Stimulated activated CD8-positive, alpha-beta memory T cell treated with anti-CD3 and anti-CD28 coated beads, Interleukin-7, amount 100 ng/mL, for 1 hour (primary cell): ENCODE measurements at regions not wholly inside any gene's neighbourhood (a gene's known extent, or its start where the extent isn't known, plus 50 kb on each side); places are given as distances from the start of the nearest gene placed in this dataset.

Experiments used
- DNase-seq, 2 donors: peaks; one replicate each; pipeline ENCODE4 v3.0.0-alpha.2; 2020; ENCODE audit warnings: low read depth in 2 of 2

DNA sequence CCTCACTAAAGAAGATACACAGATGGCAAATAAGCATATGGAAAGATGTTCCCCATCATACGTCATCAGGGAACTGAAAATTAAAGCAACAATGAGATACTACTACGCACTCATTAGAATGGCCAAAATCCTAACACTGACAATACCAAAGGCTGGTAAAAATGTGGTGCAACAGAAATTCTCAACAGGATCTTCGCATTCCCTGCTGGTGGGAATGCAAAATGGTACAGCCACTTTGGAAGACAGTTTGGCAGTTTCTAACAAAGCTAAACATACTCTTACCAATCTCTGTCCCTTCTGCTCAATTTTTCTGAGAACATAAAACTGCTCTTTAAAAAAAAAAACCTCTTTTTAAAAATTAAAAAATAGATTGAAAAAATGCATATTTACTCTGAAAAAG is 300.2 kb downstream of the FBXW7 start:
- DNase-seq, result no peak

DNA sequence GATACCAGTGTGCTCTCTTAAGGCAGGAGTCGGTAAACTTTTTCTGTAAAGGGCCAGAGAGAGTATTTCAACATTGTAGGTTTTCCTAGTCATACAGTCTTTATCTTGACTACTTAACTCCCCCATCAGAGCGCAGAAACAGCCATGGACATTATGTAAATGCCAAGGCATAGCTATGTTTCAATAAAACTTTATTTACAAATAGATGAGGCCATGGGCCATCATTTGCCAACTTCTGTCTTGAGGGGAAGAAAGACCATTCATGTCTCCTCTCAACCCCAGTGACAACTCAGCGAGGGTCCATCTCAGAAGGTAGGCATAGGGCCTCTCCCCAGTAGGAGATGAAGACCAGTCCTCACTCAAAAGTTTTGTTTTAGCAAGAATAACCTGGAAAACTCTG is 301.3 kb downstream of the FBXW7 start:
- no peak for DNase-seq

DNA sequence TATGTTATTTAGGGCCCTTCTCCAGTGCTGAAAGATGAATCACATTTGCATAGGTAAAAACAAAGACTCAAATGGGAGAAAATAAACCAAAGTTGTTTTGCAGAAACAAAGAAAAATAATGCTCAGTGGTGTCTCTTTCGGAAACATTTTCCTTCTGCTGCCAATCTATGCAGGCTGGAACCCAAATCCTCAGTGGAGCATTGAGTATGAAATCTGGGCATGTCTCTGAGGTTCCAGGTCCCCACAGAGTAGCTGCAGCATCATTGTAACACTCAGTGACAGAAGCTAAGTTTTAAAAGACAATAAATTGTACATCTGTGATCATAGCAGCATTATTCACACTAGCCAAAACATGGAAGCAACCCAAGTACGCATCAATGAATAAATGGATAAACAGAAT is 303.6 kb downstream of the FBXW7 start:
- DNase-seq, result no peak

DNA sequence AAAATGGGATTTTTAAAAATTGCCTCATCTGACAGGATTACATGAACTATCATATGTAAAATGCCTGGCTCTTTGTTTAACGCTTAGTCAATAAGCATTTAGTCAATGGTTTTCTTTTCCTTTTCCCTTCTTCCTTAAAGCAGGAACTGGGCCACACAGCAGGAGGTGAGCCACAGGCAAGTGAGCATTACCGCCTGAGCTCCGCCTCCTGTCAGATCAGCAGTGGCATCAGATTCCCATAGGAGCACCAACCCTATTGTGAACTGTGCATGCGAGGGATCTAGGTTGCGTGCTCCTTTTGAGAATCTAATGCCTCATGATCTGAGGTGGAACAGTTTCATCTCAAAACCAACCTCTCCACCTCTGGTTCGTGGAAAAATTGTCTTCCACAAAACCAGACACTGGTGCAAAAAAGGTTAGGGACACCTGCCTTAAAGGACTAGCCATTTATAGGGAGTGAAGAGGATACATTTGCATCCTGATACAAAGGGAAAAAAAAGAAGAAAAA is 306.1 kb downstream of the FBXW7 start:
- no peak for DNase-seq

DNA sequence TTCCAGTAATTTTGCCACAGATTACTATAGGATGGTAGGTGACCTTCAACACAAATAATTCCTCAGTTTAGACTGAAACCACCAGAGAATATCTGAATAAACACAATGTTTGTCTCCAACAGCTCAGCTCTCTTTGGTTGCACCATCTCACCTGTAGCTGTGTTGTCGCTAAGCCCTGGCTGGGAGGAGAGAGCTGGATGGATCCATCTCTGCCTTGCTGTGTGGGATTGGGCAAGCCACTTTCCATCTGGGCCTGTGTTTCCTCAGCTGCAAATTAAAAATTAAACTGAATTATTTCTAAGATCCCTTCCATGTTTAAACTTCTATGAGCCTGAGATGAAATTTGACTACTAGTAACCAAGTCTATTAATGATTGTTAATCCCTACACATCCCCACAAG is 310.2 kb downstream of the FBXW7 start:
- no peak for DNase-seq

DNA sequence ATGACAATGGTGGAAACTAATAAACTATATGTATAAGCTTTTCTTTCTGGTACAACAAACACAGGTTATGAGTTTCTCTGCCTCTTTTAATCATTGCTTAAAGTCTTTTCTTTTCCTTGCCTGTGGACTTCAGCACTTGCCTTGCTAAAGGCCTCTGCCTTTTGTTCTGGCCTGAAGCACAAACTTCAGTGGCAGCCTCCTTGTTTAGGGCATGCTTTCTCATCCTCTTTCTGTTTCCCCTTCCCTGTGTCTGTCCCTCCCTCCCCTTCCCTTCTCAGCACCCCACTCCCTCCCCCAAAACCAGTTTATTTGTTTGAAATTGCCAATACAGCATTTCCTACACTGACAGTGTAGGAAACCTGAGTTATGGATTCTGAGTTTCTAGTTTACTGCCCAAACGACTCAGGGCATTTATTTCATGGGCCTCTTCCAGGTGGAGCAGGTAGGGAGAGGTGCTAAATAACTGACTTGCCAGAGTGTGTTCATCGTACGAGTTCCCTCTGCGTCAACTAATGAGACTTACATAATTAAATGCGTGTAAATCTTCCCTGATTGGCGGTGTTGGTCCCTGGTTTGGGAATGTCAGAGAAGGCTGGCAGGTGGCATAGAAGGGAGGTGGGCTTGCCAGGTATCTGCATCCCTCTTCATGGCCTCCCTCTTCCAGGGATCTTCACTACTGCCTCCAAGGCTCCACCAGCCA is 311.0 kb downstream of the FBXW7 start:
- no peak for DNase-seq

DNA sequence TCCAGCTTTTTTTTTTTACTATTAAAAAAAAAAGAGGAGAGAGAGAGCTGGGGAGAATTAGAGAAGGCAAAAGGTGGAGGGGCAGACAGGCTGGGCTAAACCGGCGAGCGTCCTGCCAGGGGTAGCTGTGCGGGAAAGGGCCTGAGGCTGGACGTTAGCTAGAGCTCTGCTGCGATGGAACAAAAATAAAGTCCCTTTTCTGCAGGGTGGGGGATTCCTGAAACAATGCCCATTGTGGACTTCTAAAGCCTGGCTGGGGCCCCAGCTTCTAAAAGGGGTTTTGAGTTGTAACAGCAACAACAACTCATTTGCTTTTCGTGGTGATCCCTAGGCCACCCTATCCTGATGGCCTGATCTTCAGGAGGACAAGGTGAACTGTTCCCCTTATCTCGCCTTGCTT is 311.7 kb downstream of the FBXW7 start:
- DNase-seq, result no peak

DNA sequence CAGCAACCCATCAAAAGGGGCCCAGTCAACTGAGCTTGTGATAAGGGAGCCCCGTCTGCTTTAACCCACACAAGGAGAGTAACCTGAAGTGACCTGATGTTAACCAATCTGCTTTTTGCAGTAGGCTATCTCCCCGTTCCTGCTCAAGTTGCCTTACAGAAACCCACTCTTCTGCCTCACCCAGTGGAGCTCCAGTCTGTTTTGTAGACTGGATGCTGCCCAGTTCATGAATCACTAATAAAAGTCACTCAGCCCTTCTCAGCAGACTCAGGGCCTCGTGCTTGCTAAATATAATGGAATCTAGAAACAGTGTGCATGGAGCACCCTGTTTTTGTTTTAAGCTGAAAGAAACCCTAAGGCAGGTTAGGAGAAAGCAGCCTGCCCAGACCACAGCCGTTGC is 312.3 kb downstream of the FBXW7 start:
- no peak for DNase-seq

DNA sequence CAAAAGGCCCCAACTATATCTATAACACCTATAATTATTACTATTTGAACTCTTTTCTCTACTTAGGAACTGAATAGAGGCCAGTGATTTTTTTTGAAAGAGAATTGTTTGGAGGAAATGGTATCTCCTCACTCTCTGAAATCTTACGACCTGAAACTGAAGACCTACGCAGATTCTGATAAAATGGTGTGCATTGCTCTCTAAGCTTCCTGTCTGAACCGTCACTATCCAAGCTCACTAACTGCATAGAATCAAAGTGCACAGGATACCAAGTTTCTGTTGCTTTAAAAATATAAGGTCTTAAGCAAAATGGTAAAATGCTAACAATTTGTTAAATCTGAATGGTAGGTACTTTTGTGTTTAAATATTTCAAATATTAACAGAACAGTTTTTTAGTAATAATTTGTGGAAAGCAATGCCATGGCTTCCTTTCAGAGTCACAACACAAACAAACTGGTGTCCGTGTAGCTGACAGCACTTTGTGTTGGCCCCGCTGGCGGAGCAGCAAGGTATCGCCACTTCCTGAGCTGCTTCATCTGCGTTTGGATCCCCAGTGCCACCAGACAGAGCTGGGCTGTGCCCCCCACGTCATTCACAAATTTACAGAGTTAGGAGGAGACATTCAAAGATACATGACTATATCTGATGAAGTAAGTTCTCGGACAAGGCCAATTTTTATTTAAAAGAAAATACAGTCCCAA is 313.9 kb downstream of the FBXW7 start:
- no peak for DNase-seq

DNA sequence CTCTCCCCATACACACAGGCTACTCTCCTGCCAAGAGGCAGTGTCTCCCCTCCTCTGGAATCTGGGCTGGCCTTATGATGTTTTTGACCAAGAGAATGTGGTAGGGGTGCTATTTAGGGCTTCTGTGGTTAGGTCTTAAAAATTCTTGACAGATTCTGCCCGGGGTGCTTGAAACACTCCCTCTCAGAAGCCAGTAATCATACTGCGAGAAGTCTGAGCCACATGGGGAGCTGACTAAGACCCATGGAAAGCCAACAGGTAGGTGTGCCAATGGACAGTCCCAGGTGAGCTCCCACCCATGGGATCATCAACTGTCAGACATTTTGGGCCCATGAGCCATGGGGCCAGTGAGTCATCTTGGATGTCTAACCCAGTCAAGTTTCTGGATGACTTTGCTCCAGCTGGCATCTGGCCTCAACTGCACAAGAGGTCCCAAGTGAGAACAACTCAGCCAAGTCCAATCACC is 315.7 kb downstream of the FBXW7 start:
- DNase-seq, result no peak

DNA sequence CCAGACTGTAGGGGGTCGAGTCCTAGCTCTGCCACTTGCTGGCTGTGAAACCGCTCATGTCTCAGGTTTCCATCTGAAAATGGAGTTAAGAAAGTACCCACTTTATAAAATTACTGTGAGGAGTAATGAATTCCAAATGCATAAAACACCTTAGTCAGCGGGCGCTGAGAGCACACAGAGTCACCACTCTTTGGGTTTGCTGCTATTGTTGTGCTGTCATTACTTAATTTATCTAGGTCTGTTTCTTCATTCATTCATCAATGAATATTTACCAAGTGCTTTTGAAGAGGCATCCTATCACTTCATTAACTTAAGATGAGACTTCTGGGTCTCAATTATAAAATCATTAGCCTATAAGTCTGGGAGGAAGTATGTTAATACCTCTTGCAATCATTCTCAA is 317.3 kb downstream of the FBXW7 start:
- no peak for DNase-seq

DNA sequence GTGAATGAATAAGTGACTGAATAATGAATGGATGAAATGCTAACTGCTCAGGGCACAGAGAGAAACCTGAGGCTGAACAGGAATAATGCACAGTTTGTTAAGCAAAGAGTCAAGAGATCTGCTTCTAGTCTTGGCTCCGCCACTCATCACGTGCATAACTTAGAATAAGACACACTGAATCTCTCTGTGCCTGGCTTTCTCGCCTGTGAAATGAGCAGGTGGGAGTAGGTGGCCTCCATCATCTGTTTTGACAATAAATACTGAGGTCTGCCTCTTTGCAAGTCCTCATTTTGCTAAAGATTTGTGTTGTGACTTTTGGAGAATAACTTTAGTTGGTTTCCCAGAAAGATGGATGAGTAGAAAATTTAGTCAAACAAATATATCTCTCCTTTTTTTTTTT is 318.0 kb downstream of the FBXW7 start:
- no peak for DNase-seq

DNA sequence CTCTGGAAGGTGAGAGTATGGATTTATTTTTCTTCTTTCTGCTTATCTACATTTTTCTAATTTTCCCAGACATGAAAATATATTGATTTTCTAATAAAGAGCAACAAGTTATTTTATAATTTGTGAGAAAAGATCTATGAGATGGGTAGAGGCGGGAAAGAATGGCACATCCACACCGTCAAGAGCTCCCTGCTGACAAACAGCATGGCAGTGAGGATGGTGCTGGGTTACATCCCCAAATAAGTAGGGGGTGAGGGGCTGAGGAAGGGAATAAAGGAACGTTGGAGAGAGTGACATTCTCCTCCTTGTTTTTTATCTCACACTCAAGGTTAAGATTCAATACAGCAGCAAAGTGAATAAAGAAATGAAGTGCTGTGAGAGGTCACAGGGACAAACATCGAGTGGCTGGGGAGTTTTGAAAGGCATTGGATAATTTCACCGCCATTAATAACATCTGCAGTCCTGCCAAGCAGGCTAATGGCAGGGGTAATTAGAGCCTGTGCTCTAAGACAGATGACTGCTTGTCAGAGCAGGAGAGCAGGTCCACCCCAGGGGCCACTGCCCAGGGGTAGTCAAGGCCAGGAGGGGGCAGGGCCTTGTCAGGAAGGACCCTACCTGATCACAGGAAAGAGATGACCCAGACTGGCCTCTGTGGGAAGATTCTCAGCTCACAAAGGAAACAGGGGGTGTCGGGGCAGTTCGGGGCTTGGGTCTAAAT is 323.8 kb downstream of the FBXW7 start:
- no peak for DNase-seq

DNA sequence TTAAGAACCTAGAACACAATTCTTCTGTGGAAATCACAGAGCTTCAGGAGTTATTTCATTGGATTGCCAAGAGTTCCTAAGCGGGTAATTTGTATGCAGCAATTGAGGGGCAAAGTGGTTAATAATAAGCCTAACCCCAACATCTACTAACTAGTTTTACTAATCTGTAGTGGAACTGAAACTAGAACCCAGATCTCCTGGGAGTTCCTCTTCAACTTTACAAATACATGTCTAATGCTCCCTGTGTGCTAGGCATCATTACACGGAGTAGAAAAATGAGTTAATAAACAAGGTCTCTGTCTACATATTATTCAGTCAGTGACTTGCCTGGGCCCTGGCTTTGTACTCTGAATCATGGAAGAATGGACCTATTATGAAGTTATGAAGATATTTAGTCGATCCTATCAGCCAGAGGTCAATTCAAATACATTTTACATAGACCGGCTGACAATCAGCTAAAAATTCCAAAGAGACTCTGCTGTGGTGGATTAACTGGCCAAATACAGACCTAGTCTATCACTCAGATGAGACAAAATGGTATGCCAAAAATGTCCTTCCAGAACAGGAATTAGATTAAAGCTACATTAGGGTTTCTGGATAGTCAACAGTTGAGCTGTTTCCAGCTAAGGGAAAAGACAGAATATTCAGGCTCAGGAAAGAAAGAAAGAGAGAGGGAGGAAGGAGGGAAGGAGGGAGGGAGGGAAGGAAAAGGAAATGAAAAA is 326.0 kb downstream of the FBXW7 start:
- DNase-seq, result no peak

DNA sequence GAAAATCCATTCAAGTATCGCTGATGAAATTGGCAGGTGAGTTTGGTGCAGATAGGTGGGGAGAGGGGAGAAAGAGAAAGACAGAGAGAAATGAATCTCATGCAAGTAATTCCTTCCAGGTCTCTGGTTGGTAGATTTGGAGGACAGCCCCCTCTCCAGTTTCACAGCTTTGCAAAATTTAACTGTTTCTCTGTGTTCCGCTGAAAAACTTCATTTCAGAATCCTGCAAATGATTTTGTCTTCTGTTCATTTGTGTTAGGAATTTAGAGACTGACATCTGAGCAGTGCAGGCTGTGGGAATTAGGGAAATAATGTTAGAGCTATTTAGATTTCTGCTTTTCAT is 328.5 kb downstream of the FBXW7 start:
- DNase-seq, result no peak

DNA sequence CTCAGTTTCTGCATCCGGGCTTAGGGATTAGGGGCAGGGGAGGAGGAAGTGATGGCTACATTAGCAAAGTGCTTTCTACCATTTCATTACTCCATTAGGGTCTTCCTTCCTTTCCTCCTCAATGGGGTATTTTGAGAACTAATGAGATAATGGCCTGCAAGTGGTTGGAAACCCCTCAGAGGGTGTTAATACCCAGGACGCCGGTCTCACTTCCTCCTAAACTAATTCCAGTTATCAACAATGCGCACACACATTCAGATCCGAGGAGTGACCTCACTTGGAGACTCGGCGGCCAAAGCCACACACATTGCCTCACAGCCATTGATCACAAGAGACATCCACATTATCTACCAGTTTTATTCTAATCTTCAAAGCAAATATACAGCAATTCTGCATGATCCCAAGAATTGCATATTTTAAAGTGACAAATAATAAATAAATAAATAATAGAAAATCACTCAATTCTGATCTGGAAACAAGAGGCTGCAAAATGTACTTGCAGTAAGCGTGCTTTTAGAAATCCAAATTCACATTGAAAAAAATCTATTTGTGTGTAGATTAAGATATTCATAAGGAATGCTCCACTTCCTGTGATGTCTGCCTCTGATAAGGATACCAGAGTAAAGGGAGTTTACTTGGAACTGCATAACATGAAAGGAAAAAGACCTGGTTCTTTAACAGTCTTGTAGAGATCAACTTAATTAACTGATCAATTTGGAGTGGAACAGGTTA is 329.1 kb downstream of the FBXW7 start:
- DNase-seq, result no peak

DNA sequence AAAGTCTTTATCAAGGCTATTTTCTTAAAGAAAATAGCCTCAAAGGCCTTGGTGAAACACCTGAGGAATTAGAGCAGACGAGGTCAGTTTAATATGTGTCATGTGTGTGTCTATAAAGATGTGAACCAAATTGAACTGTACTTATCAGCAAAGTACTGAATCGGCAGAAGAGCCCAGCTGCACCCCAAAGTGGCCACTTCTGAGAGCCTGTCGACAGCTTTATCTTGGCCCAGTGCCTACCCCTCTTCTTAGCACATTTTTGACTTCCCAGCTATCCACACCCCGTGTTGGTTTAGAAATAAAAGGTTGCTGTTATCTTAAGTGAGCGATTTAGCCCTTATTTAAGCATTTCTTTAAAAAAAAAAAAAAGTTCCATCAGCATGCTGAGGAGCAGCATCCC is 329.7 kb downstream of the FBXW7 start:
- no peak for DNase-seq

DNA sequence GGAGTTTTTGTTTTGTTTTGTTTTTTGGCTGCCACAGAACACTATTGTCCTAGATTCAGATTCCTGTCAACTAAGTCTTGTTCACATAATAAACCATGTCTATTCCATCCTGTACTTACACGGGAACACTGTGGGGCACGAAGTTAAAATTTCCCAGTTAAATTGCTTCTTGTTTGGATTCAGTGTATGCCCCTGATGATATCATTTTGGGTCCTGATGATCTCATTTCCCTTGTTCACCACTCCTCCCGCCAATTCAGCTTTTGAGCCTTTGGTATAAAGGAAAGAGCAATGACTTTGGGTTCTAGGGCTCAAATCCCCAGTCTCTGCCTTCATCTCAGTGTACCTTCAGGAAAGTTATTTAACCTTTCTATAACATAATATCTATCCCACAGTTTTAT is 333.5 kb downstream of the FBXW7 start:
- DNase-seq, result no peak

DNA sequence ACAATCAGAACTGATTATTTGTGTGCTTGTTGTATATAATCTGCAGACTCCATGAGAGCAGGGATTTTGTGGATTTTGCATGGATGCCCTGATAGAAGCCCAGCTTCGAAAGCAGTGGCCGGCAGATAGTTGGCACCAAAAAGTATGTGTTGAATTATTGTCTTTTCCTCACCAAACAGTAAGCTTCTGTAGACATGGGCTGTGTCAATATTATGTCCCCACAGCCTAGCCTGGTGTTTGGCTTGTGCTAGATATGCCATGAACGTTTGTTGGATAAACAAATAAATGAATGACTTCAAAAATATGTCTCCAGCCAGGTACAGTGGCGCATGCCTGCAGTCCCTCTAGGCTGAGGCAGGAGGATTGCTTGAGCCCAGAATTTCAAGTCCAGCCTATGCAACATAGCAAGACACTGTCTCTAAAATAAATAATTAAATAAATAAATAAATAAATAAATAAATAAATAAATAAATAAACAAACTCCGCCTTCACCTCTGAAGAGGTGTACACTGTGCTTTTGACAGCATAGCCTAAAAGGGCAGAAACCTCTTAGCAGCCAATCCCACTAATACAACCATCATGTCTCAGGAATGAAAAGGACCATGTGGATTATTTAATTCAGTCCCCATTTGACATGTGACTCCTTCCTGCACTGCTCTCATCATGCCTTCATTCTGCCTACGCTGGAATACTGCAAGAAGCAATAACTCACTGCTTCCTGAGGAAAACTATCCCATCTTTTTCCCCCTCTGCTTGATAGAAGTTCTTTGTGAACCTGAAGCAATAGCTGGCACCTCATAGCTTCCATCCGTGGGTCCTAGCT is 335.2 kb downstream of the FBXW7 start:
- DNase-seq, result no peak

DNA sequence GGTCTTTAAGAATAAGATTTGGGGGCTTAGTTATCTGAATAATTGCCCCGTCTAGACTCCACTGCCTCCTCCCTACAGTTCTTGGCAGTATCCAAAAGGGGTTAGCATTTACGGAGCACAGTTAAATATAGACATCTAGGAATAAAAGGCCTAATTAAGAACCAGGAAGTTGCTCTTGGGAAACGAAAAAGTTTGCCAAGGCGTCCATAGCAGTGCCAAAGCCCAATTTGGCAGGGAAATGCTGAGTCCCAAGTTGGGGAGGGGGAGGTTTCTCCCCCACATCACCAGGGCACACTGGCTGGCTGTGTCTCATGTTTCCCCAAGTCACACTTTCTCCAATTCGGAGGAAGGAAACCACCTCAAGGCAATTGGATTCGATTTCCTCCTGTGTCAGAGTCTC is 338.7 kb downstream of the FBXW7 start:
- DNase-seq, result no peak

DNA sequence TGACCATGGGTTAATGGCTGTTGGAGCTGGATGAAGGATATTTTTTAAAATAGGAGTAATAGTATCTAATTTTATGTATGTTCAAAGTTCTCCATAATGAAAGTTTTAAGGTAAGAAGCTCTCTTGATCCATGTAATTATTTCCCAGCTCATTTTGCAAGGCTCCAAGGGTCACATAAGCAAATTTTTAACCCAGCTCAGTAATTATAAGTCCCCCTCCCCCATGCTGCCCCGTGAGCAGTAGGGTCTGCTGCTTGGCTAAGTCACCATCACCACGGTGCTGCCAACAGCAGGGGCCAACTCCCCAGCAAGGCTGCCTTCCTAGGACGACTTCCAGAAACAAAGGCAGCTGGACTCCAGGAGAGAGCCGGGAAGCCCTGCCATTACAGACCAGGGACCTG is 340.0 kb downstream of the FBXW7 start:
- no peak for DNase-seq
